ENCODE measurements at regions not wholly inside any gene's neighbourhood (a gene's known extent, or its start where the extent isn't known, plus 50 kb on each side); places are given as distances from the start of the nearest gene placed in this dataset.

- TF ChIP-seq, protein P1, sequence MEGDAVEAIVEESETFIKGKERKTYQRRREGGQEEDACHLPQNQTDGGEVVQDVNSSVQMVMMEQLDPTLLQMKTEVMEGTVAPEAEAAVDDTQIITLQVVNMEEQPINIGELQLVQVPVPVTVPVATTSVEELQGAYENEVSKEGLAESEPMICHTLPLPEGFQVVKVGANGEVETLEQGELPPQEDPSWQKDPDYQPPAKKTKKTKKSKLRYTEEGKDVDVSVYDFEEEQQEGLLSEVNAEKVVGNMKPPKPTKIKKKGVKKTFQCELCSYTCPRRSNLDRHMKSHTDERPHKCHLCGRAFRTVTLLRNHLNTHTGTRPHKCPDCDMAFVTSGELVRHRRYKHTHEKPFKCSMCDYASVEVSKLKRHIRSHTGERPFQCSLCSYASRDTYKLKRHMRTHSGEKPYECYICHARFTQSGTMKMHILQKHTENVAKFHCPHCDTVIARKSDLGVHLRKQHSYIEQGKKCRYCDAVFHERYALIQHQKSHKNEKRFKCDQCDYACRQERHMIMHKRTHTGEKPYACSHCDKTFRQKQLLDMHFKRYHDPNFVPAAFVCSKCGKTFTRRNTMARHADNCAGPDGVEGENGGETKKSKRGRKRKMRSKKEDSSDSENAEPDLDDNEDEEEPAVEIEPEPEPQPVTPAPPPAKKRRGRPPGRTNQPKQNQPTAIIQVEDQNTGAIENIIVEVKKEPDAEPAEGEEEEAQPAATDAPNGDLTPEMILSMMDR (IDR thresholded peaks at IDR 0.05): no peak
- no peak for TF ChIP-seq POLR2A (IDR thresholded peaks at IDR 0.05)
These were observed 265.4 kb upstream of the ADGRL3 start for GRCh38 chr4:60934566-60935295.

All from heart left ventricle (tissue), 13 donors.